RKO (cell line): ENCODE measurements at regions not wholly inside any gene's neighbourhood (a gene's known extent, or its start where the extent isn't known, plus 50 kb on each side); places are given as distances from the start of the nearest gene placed in this dataset.

Source experiments
- DNase-seq: peaks from one replicate; pipeline ENCODE4 v3.0.0-alpha.2; 2016; ENCODE audit warnings: low spot score

- no peak for DNase-seq
These were observed 430.4 kb upstream of the TRIB2 start for GRCh38 chr2:12286347-12286746.

- no peak for DNase-seq
These were observed 429.4 kb upstream of the TRIB2 start for GRCh38 chr2:12287220-12287751.

GRCh38 chr2:12288048-12288447 lies 428.7 kb upstream of the TRIB2 start:
- no peak for DNase-seq

GRCh38 chr2:12289120-12289802 lies 427.5 kb upstream of the TRIB2 start:
- no peak for DNase-seq

GRCh38 chr2:12291303-12291702 lies 425.4 kb upstream of the TRIB2 start:
- no peak for DNase-seq

- no peak for DNase-seq
These were observed 422.9 kb upstream of the TRIB2 start for GRCh38 chr2:12293874-12294273.

- DNase-seq = no peak
These were observed 420.7 kb upstream of the TRIB2 start for GRCh38 chr2:12295856-12296519.

- no peak for DNase-seq
These were observed 419.8 kb upstream of the TRIB2 start for GRCh38 chr2:12296915-12297314.

GRCh38 chr2:12298352-12298751 lies 418.4 kb upstream of the TRIB2 start:
- no peak for DNase-seq

GRCh38 chr2:12299431-12299830 lies 417.3 kb upstream of the TRIB2 start:
- DNase-seq = no peak

- DNase-seq = no peak
These were observed 416.6 kb upstream of the TRIB2 start for GRCh38 chr2:12300019-12300602.

GRCh38 chr2:12300927-12301326 lies 415.8 kb upstream of the TRIB2 start:
- no peak for DNase-seq

GRCh38 chr2:12302140-12302539 lies 414.6 kb upstream of the TRIB2 start:
- DNase-seq = no peak

- no peak for DNase-seq
These were observed 414.0 kb upstream of the TRIB2 start for GRCh38 chr2:12302691-12303090.

- DNase-seq = no peak
These were observed 413.3 kb upstream of the TRIB2 start for GRCh38 chr2:12303181-12304030.

- DNase-seq = no peak
These were observed 412.1 kb upstream of the TRIB2 start for GRCh38 chr2:12304564-12305171.

- no peak for DNase-seq
These were observed 410.8 kb upstream of the TRIB2 start for GRCh38 chr2:12305931-12306330.

GRCh38 chr2:12310399-12310798 lies 406.3 kb upstream of the TRIB2 start:
- no peak for DNase-seq

- DNase-seq = no peak
These were observed 403.1 kb upstream of the TRIB2 start for GRCh38 chr2:12313445-12314126.

GRCh38 chr2:12314127-12314760 lies 402.5 kb upstream of the TRIB2 start:
- no peak for DNase-seq

GRCh38 chr2:12315224-12315623 lies 401.5 kb upstream of the TRIB2 start:
- DNase-seq = no peak
